ENCODE measurements at regions not wholly inside any gene's neighbourhood (a gene's known extent, or its start where the extent isn't known, plus 50 kb on each side); places are given as distances from the start of the nearest gene placed in this dataset.

- DNase-seq (ENCODE audit: low read depth in 1 of 2, low spot score in 1 of 2) = no peak
These were observed 117.5 kb downstream of the OR13A1 start for GRCh38 chr10:45197816-45198485.

GRCh38 chr10:45198486-45199204 is 116.8 kb downstream of the OR13A1 start:
- no peak for DNase-seq (ENCODE audit: low read depth in 1 of 2, low spot score in 1 of 2)

- DNase-seq (ENCODE audit: low read depth in 1 of 2, low spot score in 1 of 2) = no peak
These were observed 116.1 kb downstream of the OR13A1 start for GRCh38 chr10:45199205-45199740.

- DNase-seq (ENCODE audit: low read depth in 1 of 2, low spot score in 1 of 2) = no peak
These were observed 114.1 kb downstream of the OR13A1 start for GRCh38 chr10:45201271-45201670.

DNA sequence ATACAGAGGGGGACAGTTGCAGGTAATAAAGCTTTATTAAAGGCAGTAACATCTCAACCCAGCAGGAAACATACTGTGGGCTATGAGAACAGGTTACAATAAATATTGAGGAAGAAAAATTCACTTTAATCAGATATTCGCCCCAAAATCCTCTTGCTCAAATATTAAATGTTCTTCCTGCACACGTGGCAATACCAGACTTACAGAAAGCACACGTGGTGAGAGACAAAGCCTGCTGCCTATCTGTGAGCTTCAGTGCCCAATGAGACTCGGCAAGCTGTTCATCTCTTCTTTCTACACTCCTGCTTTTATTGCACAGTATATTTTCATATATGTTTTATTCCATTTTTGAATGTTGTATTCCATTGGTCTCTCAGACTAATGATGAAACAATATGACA is 113.2 kb downstream of the OR13A1 start:
- DNase-seq (ENCODE audit: low read depth in 1 of 2, low spot score in 1 of 2) = no peak

DNA sequence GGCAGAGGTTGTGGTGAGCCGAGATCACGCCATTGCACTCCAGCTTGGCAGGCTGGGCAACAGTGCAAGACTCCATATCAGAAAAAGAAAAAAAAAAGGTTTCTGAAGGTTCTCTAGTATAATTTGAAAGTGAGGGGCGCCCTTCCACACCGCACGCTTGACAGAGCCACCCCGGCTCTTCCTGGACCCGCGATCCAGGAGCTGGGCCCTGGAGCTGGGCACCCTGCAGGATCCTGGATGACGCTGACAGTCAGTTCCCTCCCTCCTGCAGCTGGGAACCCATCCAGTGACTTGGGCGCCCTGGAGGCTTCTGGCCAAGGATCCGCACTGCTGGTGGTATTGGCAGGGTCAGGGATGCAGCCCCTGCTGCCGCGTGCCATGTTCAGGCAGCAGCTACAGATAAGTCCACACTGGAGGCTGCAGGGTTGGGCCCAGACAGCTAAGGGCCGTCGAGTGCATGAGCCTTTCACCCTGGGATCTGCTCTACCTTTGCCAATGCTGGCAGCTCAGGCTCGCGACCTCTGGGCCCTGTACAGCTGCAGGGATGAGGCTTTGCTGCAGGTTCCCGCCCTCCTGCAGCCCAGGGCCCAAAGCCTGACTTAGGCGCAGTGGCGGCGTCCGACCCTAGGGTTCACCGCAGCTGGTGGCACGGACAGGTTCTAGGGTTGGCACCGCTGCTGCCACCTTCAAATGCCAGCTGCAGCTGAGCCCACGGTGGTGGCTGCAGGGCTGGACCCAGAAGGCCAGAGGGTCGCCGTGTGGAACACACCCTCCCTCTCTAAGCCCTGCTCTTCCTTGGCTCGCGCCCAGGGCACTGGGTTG is 110.2 kb downstream of the OR13A1 start:
- no peak for DNase-seq (ENCODE audit: low read depth in 1 of 2, low spot score in 1 of 2)

DNA sequence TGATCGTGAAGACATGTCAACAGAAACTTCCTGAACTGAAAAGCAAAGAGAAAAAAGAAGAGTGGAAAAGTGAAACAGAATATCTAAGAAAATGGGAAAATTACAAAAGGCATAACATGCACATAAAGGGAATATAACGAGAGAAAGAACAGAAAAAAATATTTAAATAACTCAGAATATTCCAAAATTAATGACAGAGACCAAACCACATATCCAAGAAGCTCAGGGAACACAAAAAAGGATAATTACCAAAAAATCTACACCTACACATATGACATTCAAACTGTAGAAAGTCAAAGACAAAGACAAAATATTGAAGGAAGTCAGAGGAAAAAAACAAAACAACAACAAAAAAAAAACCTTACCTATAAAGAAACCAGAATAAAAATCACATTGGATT is 105.5 kb downstream of the OR13A1 start:
- no peak for DNase-seq (ENCODE audit: low read depth in 1 of 2, low spot score in 1 of 2)

GRCh38 chr10:45211576-45211975 is 103.8 kb downstream of the OR13A1 start:
- DNase-seq (ENCODE audit: low read depth in 1 of 2, low spot score in 1 of 2) = no peak

- no peak for DNase-seq (ENCODE audit: low read depth in 1 of 2, low spot score in 1 of 2)
These were observed 96.0 kb downstream of the OR13A1 start for GRCh38 chr10:45219416-45219815.

- DNase-seq (ENCODE audit: low read depth in 1 of 2, low spot score in 1 of 2) = no peak
These were observed 94.5 kb downstream of the OR13A1 start for GRCh38 chr10:45220931-45221330.

- DNase-seq (ENCODE audit: low read depth in 1 of 2, low spot score in 1 of 2) = no peak
These were observed 91.1 kb downstream of the OR13A1 start for GRCh38 chr10:45224219-45224841.

DNA sequence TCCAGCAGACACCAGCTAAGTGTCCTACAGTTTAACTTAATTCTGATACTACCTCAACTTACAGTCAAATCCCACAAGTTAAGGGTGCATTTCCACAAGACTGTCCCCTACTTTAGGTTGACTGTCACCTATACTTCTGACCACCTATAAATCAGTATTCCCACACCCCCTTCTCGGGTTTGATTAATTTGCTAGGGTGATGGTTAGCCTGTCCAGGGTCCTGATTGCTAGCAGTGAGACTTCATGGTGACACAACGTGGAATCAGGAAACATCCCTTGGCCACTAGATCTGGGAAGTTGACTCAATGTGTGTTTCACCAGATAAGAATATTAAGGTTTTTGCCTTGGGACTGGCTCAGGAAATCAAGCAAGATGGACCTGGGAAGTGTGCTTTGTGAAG is 88.4 kb downstream of the OR13A1 start:
- DNase-seq (ENCODE audit: low read depth in 1 of 2, low spot score in 1 of 2) = no peak

DNA sequence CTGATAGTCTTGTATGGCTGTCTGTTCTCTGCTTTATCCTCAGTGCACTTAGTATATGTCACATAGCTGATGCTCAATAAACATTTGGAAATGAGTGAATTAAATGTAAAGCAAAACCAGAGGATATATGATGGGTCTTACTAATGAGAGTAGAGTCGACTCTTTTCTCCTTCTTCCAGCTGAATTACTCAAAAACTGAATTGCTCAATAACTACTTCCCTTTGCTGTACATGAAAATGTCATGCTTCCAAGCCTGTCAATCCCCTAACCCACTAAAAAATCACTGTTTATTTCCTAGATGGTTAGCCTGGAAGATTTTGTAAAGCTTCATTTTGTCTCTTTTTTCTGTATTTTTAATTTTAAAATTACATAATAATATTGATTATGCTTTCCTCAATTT is 88.0 kb downstream of the OR13A1 start:
- DNase-seq (ENCODE audit: low read depth in 1 of 2, low spot score in 1 of 2) = no peak

GRCh38 chr10:45229823-45230222 is 85.6 kb downstream of the OR13A1 start:
- no peak for DNase-seq (ENCODE audit: low read depth in 1 of 2, low spot score in 1 of 2)

DNA sequence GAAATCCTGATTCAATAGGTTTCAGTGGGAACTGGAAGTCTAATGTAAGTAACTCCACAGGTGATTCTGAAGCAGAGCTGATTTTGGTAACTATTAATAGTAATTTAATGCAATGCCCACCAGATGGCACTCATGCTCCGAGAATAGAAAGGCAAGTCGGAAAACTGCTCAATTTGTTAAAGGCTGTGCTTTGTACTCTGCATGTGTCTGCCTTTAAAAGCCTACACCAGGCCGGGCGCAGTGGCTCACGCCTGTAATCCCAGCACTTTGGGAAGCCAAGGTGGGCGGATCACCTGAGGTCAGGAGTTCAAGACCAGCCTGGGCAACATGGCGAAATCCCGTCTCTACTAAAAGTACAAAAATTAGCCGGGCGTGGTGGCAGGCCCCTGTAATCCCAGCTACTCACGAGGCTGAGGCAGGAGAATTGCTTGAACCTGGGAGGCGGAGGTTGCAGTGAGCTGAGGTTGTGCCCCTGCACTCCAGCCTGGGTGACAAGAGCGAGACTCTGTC is 80.1 kb downstream of the OR13A1 start:
- peak in 1 of 2 donors; percentile 11 for DNase-seq (ENCODE audit: low read depth in 1 of 2, low spot score in 1 of 2)

- DNase-seq (ENCODE audit: low read depth in 1 of 2, low spot score in 1 of 2) = no peak
These were observed 79.6 kb downstream of the OR13A1 start for GRCh38 chr10:45235798-45236220.

- DNase-seq (ENCODE audit: low read depth in 1 of 2, low spot score in 1 of 2) = no peak
These were observed 76.5 kb downstream of the OR13A1 start for GRCh38 chr10:45238896-45239295.

DNA sequence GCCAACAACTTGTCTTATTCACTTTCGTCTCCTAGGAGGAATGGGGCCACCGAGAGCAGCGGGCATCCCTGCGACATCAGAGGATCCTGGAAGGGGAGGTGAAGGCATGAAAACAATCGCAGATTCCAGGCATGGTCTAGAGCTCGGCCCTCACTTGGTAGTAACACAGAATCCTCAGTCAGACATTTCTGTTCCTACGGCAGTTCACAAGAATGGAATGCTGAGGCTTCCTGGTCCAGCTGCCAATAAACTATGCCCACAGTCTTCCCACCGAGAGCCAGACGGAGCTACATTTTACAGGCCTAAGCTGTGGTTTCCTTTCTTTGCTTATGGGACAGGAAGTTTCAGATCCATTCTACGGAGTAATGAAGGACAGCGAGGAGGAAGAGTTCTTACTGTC is 75.8 kb downstream of the OR13A1 start:
- DNase-seq (ENCODE audit: low read depth in 1 of 2, low spot score in 1 of 2) = no peak

DNA sequence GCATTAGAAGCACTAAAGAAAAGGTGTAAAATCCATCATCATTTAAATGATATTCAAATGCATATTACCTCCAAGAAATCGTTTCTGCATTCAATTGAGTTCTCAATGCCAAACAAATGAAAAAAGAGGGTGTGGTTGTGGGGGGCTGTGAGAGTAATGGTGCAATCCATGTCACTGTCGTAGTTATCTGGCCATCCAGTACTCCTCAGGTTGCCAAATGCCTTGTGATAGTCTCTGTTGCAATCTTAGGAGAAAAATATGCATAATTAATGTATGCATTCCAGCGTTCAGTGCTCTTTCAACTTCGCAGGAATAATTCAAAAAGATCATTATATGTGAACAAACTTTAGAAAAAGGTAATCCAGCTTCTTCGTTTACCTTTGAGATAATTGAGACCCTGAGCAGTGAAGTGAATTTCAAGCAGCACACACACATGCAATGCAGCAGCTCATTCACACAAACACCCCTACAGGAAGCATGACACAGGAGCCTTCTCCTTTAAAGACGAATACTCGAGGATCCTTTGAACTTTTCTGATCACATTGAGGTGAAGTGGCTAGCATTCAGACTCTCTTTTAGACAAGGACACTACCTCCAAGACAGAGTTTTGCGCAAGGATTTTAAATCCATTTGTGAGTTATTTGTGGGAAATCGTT is 73.4 kb downstream of the OR13A1 start:
- DNase-seq (ENCODE audit: low read depth in 1 of 2, low spot score in 1 of 2) = no peak

DNA sequence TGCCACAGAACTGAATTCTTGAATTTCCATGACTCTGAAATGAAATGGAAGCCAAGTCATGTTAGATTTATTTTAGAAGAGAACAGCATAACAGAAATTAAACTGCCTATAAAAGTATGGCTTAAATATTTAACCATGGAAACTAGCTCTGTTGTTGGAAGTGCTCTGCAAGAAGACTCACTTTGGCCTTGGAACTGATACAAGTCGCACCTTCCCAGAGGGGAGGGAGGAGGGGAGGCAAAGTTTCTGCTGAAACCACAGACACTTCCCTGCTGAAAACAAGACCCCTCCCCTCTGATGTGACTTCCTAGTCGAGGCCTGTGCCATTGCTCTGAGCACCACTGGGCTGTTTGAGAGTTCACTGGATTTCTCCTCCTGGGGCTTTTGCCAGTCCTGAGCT is 72.1 kb downstream of the OR13A1 start:
- DNase-seq (ENCODE audit: low read depth in 1 of 2, low spot score in 1 of 2) = no peak

DNA sequence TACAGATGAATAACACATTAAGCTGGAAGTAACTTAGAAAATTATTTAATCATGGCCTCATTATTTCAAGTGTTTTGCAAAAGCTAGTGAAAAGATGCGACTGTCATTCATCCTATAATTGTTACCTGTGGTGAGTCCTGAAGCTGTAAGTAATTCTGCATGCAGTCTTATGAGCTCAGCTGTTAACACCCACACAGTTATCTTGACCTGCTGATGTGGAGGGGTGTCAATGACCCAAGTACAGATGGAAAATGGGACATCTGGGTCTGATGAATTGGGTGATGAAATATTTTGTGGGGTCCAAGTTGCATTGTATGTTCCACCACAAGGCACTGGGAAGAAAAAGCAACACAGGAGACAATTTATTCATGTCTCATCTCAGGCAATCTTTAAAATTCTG is 68.9 kb downstream of the OR13A1 start:
- DNase-seq (ENCODE audit: low read depth in 1 of 2, low spot score in 1 of 2) = no peak

All from activated T-helper 1 cell treated with anti-CD3 and anti-CD28 coated beads, Interleukin-2, amount 50 U/mL, for 16 hours (primary cell).